ENCODE measurements at regions not wholly inside any gene's neighbourhood (a gene's known extent, or its start where the extent isn't known, plus 50 kb on each side); places are given as distances from the start of the nearest gene placed in this dataset.

DNA sequence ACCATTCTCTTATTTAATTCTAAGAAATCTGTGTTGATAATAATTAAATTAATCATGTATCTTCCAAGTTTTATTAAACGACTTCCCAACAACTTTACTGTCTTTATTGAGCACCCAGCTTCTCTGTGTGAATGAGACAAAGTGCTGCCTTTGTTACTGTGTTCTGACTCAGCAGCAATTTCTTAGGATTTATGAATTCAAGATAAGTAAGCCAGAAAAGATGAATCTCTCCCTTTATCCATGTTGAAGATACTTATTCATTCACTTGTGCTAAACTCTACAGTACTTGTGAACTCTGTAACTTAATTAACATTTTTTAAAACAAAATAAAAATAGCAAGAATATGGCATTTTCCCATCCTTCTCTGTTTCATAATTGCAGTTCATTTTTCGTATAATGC lies 1403.3 kb upstream of the DDX18 start:
- Histone ChIP-seq H3K27ac (ENCODE audit: control insufficient read depth, insufficient read depth, low read length) (no peak overlapping the region), H3K36me3 (ENCODE audit: control insufficient read depth in 2 of 2, extremely low read depth in 1 of 2, insufficient read depth in 2 of 2, low read length in 2 of 2) (no peaks in the 10 kb centered on the region), H3K9me3 (ENCODE audit: control insufficient read depth, low read depth, low read length) (peaks cover 7% of the 10 kb centered on the region), H3K9ac (ENCODE audit: control insufficient read depth, extremely low read depth, insufficient read depth, low read length) (no peak overlapping the region), H4K20me1 (ENCODE audit: control insufficient read depth, extremely low read depth, insufficient read depth, low read length) (no peaks in the 10 kb centered on the region), H3K4me1 (ENCODE audit: control insufficient read depth, extremely low read depth, insufficient read depth, low read length) (no peaks in the 10 kb centered on the region), H3K4me3 (ENCODE audit: control insufficient read depth in 2 of 3, extremely low read depth in 1 of 3, insufficient read depth in 2 of 3, low read depth in 1 of 3, low read length in 3 of 3) (no peak overlapping the region), H3K27me3 (ENCODE audit: control insufficient read depth, extremely low read depth, insufficient read depth, low read length) (no peaks in the 10 kb centered on the region), H3K9me1 (ENCODE audit: control insufficient read depth, extremely low read depth, insufficient read depth, low read length) (no peaks in the 10 kb centered on the region), H2AFZ (ENCODE audit: control insufficient read depth, low read length) (no peak overlapping the region), H3K79me2 (ENCODE audit: control insufficient read depth, insufficient read depth, low read length) (no peaks in the 10 kb centered on the region), H3K4me2 (ENCODE audit: control insufficient read depth, extremely low read depth, insufficient read depth, low read depth, low read length) (no peak overlapping the region)
- FAIRE-seq (no peak), DNase-seq (ENCODE audit: low read depth, low spot score) (no peak)
- dilution Hi-C loops (cut with MboI; ENCODE audit: extremely low pct_ligation_motif_present, low sequenced_read_pairs): no loop called here
- TF ChIP-seq EZH2 (IDR thresholded peaks at IDR 0.05; ENCODE audit: low read length): no peak
- TF ChIP-seq, protein P1, sequence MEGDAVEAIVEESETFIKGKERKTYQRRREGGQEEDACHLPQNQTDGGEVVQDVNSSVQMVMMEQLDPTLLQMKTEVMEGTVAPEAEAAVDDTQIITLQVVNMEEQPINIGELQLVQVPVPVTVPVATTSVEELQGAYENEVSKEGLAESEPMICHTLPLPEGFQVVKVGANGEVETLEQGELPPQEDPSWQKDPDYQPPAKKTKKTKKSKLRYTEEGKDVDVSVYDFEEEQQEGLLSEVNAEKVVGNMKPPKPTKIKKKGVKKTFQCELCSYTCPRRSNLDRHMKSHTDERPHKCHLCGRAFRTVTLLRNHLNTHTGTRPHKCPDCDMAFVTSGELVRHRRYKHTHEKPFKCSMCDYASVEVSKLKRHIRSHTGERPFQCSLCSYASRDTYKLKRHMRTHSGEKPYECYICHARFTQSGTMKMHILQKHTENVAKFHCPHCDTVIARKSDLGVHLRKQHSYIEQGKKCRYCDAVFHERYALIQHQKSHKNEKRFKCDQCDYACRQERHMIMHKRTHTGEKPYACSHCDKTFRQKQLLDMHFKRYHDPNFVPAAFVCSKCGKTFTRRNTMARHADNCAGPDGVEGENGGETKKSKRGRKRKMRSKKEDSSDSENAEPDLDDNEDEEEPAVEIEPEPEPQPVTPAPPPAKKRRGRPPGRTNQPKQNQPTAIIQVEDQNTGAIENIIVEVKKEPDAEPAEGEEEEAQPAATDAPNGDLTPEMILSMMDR (optimal IDR thresholded peaks at IDR 0.05 in 1 of 3, IDR thresholded peaks at IDR 0.05 in 1 of 3, conservative IDR thresholded peaks at IDR 0.05 in 1 of 3; ENCODE audit: extremely low read depth in 1 of 3, insufficient read depth in 2 of 3, low read length in 3 of 3): no peak

DNA sequence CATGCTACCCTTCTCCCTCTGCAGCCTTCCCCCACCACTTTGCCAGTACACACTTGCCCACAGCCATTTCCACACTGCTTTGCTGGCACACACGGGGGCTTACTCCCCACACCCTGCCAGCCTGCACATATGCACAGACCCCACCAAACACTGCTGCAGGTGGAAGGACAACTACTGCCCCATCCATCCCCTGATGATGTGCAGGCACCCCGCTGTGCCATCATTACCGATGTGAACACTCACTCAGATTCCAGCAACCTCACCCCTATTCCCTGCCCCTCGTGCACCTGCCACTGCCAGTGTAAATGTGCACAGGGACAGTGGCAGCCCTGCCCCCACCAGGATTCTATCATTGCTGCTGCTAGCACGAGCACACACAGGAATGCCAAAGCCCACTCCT lies 1400.8 kb upstream of the DDX18 start:
- Histone ChIP-seq H3K79me2 (ENCODE audit: control insufficient read depth, insufficient read depth, low read length) (no peaks in the 10 kb centered on the region), H3K4me1 (ENCODE audit: control insufficient read depth, extremely low read depth, insufficient read depth, low read length) (no peaks in the 10 kb centered on the region), H3K4me2 (ENCODE audit: control insufficient read depth, extremely low read depth, insufficient read depth, low read depth, low read length) (no peak overlapping the region), H2AFZ (ENCODE audit: control insufficient read depth, low read length) (no peak overlapping the region), H3K27me3 (ENCODE audit: control insufficient read depth, extremely low read depth, insufficient read depth, low read length) (no peaks in the 10 kb centered on the region), H3K9me1 (ENCODE audit: control insufficient read depth, extremely low read depth, insufficient read depth, low read length) (no peaks in the 10 kb centered on the region), H4K20me1 (ENCODE audit: control insufficient read depth, extremely low read depth, insufficient read depth, low read length) (no peaks in the 10 kb centered on the region), H3K4me3 (ENCODE audit: control insufficient read depth in 2 of 3, extremely low read depth in 1 of 3, insufficient read depth in 2 of 3, low read depth in 1 of 3, low read length in 3 of 3) (no peak overlapping the region), H3K27ac (ENCODE audit: control insufficient read depth, insufficient read depth, low read length) (no peak overlapping the region), H3K9ac (ENCODE audit: control insufficient read depth, extremely low read depth, insufficient read depth, low read length) (no peak overlapping the region), H3K9me3 (ENCODE audit: control insufficient read depth, low read depth, low read length) (peaks cover 7% of the 10 kb centered on the region), H3K36me3 (ENCODE audit: control insufficient read depth in 2 of 2, extremely low read depth in 1 of 2, insufficient read depth in 2 of 2, low read length in 2 of 2) (no peaks in the 10 kb centered on the region)
- FAIRE-seq: no peak
- no peak for TF ChIP-seq EZH2 (IDR thresholded peaks at IDR 0.05; ENCODE audit: low read length)
- TF ChIP-seq, protein P1 (optimal IDR thresholded peaks at IDR 0.05 in 1 of 3, IDR thresholded peaks at IDR 0.05 in 1 of 3, conservative IDR thresholded peaks at IDR 0.05 in 1 of 3; ENCODE audit: extremely low read depth in 1 of 3, insufficient read depth in 2 of 3, low read length in 3 of 3): no peak
- DNase-seq (ENCODE audit: low read depth, low spot score): no peak
- dilution Hi-C loops (cut with MboI; ENCODE audit: extremely low pct_ligation_motif_present, low sequenced_read_pairs): no loop called here
